Immature natural killer cell (primary cell): ENCODE measurements at regions not wholly inside any gene's neighbourhood (a gene's known extent, or its start where the extent isn't known, plus 50 kb on each side); places are given as distances from the start of the nearest gene placed in this dataset.

Source experiments
- DNase-seq, 3 donors: peaks; one replicate each; pipeline ENCODE4 v3.0.0; 2022; ENCODE audit warnings: mixed read lengths in 1 of 3
- H3K27ac Mint-ChIP-seq, 6 donors: one replicate each; pipeline ENCODE4 v1.8.0; 2020; ENCODE audit warnings: mixed read lengths in 6 of 6, mild to moderate bottlenecking in 5 of 6, inconsistent platforms in 4 of 6, moderate library complexity in 3 of 6
- H3K27me3 Mint-ChIP-seq, 3 donors: one replicate each; pipeline ENCODE4 v1.8.0; 2020 to 2021; ENCODE audit warnings: low read depth in 3 of 3, mild to moderate bottlenecking in 3 of 3, mixed read lengths in 3 of 3, moderate library complexity in 3 of 3, inconsistent platforms in 1 of 3
- H3K36me3 Mint-ChIP-seq, 3 donors: one replicate each; pipeline ENCODE4 v1.8.0; 2020; ENCODE audit warnings: mixed read lengths in 3 of 3, inconsistent platforms in 2 of 3, mild to moderate bottlenecking in 2 of 3
- H3K4me1 Mint-ChIP-seq, 2 donors: one replicate each; pipeline ENCODE4 v1.8.0; 2020; ENCODE audit warnings: inconsistent platforms in 2 of 2, mild to moderate bottlenecking in 2 of 2, mixed read lengths in 2 of 2, moderate library complexity in 1 of 2
- H3K4me3 Mint-ChIP-seq, 5 donors: one replicate each; pipeline ENCODE4 v1.8.0; 2020; ENCODE audit warnings: mild to moderate bottlenecking in 5 of 5, mixed read lengths in 5 of 5, inconsistent platforms in 3 of 5, moderate library complexity in 3 of 5
- H3K9me3 Mint-ChIP-seq, 6 donors: one replicate each; pipeline ENCODE4 v1.8.0; 2020; ENCODE audit warnings: mild to moderate bottlenecking in 6 of 6, mixed read lengths in 6 of 6, inconsistent platforms in 4 of 6, moderate library complexity in 3 of 6

GRCh38 chr22:26847046-26847445 is 189.7 kb downstream of the MIAT start:
- Mint-ChIP-seq H3K27me3 (peaks cover 0 to 2% (median under 1%) of the 10 kb centered on the region in 3 donors), H3K9me3 (no peaks in the 10 kb centered on the region), H3K27ac (no peak overlapping the region), H3K4me1 (peaks cover 25 to 27% of the 10 kb centered on the region in 2 donors), H3K36me3 (peaks cover 0 to 17% (median 0%) of the 10 kb centered on the region in 3 donors), H3K4me3 (peak overlapping the region in 2 of 5 donors; percentile 33 to 59)
- no peak for DNase-seq

GRCh38 chr22:26847816-26848215 is 190.4 kb downstream of the MIAT start:
- Mint-ChIP-seq H3K4me3 (no peak overlapping the region), H3K27me3 (peaks cover 0 to 2% (median 2%) of the 10 kb centered on the region in 3 donors), H3K27ac (no peak overlapping the region)

GRCh38 chr22:26848244-26848920 is 191.0 kb downstream of the MIAT start:
- H3K4me1 Mint-ChIP-seq, result peaks cover 25 to 27% of the 10 kb centered on the region in 2 donors
- H3K4me3 Mint-ChIP-seq, result no peak overlapping the region
- DNase-seq, result no peak
- H3K36me3 Mint-ChIP-seq, result peaks cover 5 to 20% (median 6%) of the 10 kb centered on the region in 3 donors
- no peak overlapping the region for H3K27ac Mint-ChIP-seq
- no peaks in the 10 kb centered on the region for H3K9me3 Mint-ChIP-seq
- H3K27me3 Mint-ChIP-seq, result peaks cover 0 to 2% (median 2%) of the 10 kb centered on the region in 3 donors

More at GRCh38 chr22:26847816-26848215, 190.4 kb downstream of the MIAT start:
- H3K4me1 Mint-ChIP-seq, result peaks cover 25 to 27% of the 10 kb centered on the region in 2 donors
- H3K9me3 Mint-ChIP-seq, result no peaks in the 10 kb centered on the region
- DNase-seq, result no peak
- peaks cover 2 to 20% (median 5%) of the 10 kb centered on the region in 3 donors for H3K36me3 Mint-ChIP-seq

- Mint-ChIP-seq H3K4me1 (peaks cover 25 to 27% of the 10 kb centered on the region in 2 donors), H3K27me3 (peaks cover 0 to 2% (median 2%) of the 10 kb centered on the region in 3 donors), H3K27ac (no peak overlapping the region), H3K9me3 (no peaks in the 10 kb centered on the region), H3K36me3 (peaks cover 6 to 20% (median 10%) of the 10 kb centered on the region in 3 donors), H3K4me3 (no peak overlapping the region)
- DNase-seq, result no peak
These were observed 192.2 kb downstream of the MIAT start for GRCh38 chr22:26849575-26849974.

- H3K27ac Mint-ChIP-seq, result no peak overlapping the region
- no peak overlapping the region for H3K4me3 Mint-ChIP-seq
- no peak for DNase-seq
- peaks cover 6 to 20% (median 10%) of the 10 kb centered on the region in 3 donors for H3K36me3 Mint-ChIP-seq
- peaks cover 0 to 2% (median 2%) of the 10 kb centered on the region in 3 donors for H3K27me3 Mint-ChIP-seq
- peaks cover 14% of the 10 kb centered on the region in 2 donors for H3K4me1 Mint-ChIP-seq
- no peaks in the 10 kb centered on the region for H3K9me3 Mint-ChIP-seq
These were observed 193.7 kb downstream of the MIAT start for GRCh38 chr22:26851125-26851524.

- H3K27ac Mint-ChIP-seq, result no peak overlapping the region
- peaks cover 3 to 4% of the 10 kb centered on the region in 2 donors for H3K4me1 Mint-ChIP-seq
- peaks cover 0 to 2% (median 2%) of the 10 kb centered on the region in 3 donors for H3K27me3 Mint-ChIP-seq
- no peak overlapping the region for H3K4me3 Mint-ChIP-seq
- peaks cover 6 to 20% (median 10%) of the 10 kb centered on the region in 3 donors for H3K36me3 Mint-ChIP-seq
- DNase-seq, result no peak
- no peaks in the 10 kb centered on the region for H3K9me3 Mint-ChIP-seq
These were observed 194.8 kb downstream of the MIAT start for GRCh38 chr22:26852176-26852575.

- no peak for DNase-seq
- Mint-ChIP-seq H3K27me3 (peaks cover 0 to 2% (median 2%) of the 10 kb centered on the region in 3 donors), H3K27ac (no peak overlapping the region), H3K4me3 (no peak overlapping the region), H3K9me3 (no peaks in the 10 kb centered on the region), H3K4me1 (no peaks in the 10 kb centered on the region), H3K36me3 (peaks cover 6 to 26% (median 10%) of the 10 kb centered on the region in 3 donors)
These were observed 195.7 kb downstream of the MIAT start for GRCh38 chr22:26853071-26853470.

- no peak overlapping the region for H3K4me3 Mint-ChIP-seq
- no peaks in the 10 kb centered on the region for H3K4me1 Mint-ChIP-seq
- H3K9me3 Mint-ChIP-seq, result no peaks in the 10 kb centered on the region
- peaks cover 6 to 26% (median 10%) of the 10 kb centered on the region in 3 donors for H3K36me3 Mint-ChIP-seq
- H3K27me3 Mint-ChIP-seq, result peaks cover 0 to 2% (median 0%) of the 10 kb centered on the region in 3 donors
- DNase-seq, result no peak
- H3K27ac Mint-ChIP-seq, result no peak overlapping the region
These were observed 196.1 kb downstream of the MIAT start for GRCh38 chr22:26853495-26853894.

- H3K9me3 Mint-ChIP-seq, result peaks cover 0 to 4% (median 0%) of the 10 kb centered on the region in 6 donors
- no peak for DNase-seq
- H3K27ac Mint-ChIP-seq, result no peak overlapping the region
- H3K4me3 Mint-ChIP-seq, result no peak overlapping the region
- H3K4me1 Mint-ChIP-seq, result no peaks in the 10 kb centered on the region
- peaks cover 6 to 37% (median 10%) of the 10 kb centered on the region in 3 donors for H3K36me3 Mint-ChIP-seq
- peaks cover 0 to 2% (median 2%) of the 10 kb centered on the region in 3 donors for H3K27me3 Mint-ChIP-seq
These were observed 199.8 kb downstream of the MIAT start for GRCh38 chr22:26857169-26857568.

- Mint-ChIP-seq H3K36me3 (peaks cover 13 to 35% (median 13%) of the 10 kb centered on the region in 3 donors), H3K4me3 (no peak overlapping the region), H3K27ac (no peak overlapping the region), H3K4me1 (no peaks in the 10 kb centered on the region), H3K9me3 (peaks cover 0 to 4% (median 0%) of the 10 kb centered on the region in 6 donors), H3K27me3 (peaks cover 0 to 2% (median 2%) of the 10 kb centered on the region in 3 donors)
- DNase-seq, result no peak
These were observed 202.9 kb downstream of the MIAT start for GRCh38 chr22:26860301-26860700.

GRCh38 chr22:26865021-26865420 is 207.6 kb downstream of the MIAT start:
- no peak for DNase-seq
- Mint-ChIP-seq H3K27ac (no peak overlapping the region), H3K4me3 (no peak overlapping the region), H3K4me1 (no peaks in the 10 kb centered on the region), H3K27me3 (peaks cover 0 to 2% (median 0%) of the 10 kb centered on the region in 3 donors), H3K9me3 (peaks cover 0 to 6% (median 0%) of the 10 kb centered on the region in 6 donors), H3K36me3 (peaks cover 19 to 48% (median 43%) of the 10 kb centered on the region in 3 donors)

GRCh38 chr22:26883393-26883792 is 226.0 kb downstream of the MIAT start:
- peaks cover 0 to 2% (median 1%) of the 10 kb centered on the region in 3 donors for H3K27me3 Mint-ChIP-seq
- H3K4me3 Mint-ChIP-seq, result no peak overlapping the region
- no peaks in the 10 kb centered on the region for H3K4me1 Mint-ChIP-seq
- H3K27ac Mint-ChIP-seq, result no peak overlapping the region
- H3K36me3 Mint-ChIP-seq, result peaks cover 20 to 29% (median 26%) of the 10 kb centered on the region in 3 donors
- no peak for DNase-seq
- H3K9me3 Mint-ChIP-seq, result no peaks in the 10 kb centered on the region

- Mint-ChIP-seq H3K36me3 (peaks cover 13 to 27% (median 25%) of the 10 kb centered on the region in 3 donors), H3K27ac (no peak overlapping the region), H3K4me1 (no peaks in the 10 kb centered on the region), H3K9me3 (no peaks in the 10 kb centered on the region), H3K27me3 (peaks cover 0 to 4% (median 1%) of the 10 kb centered on the region in 3 donors), H3K4me3 (no peak overlapping the region)
- no peak for DNase-seq
These were observed 227.5 kb downstream of the MIAT start for GRCh38 chr22:26884921-26885320.

GRCh38 chr22:26885441-26886261 is 228.3 kb downstream of the MIAT start:
- Mint-ChIP-seq H3K36me3 (peaks cover 9 to 22% (median 21%) of the 10 kb centered on the region in 3 donors), H3K4me1 (no peaks in the 10 kb centered on the region), H3K9me3 (no peaks in the 10 kb centered on the region), H3K27me3 (peaks cover 0 to 4% (median 1%) of the 10 kb centered on the region in 3 donors), H3K27ac (no peak overlapping the region), H3K4me3 (no peak overlapping the region)
- DNase-seq, result no peak
